Endothelial cell of umbilical vein (primary cell): ENCODE measurements at regions not wholly inside any gene's neighbourhood (a gene's known extent, or its start where the extent isn't known, plus 50 kb on each side); places are given as distances from the start of the nearest gene placed in this dataset.

Experiments used
- BruUV-seq: library from RNA; stranded (reverse); fragments of 400-500 nt; replicated peaks from 2 replicates; lab custom pipeline; 2021; lab: Mats Ljungman, UMichigan
- CTCF ChIA-PET: fragments of 300-600, 350-600 bp; sonication (Branson Sonifier 250); formaldehyde crosslinking; loops from one replicate; lab custom pipeline; 2021; ENCODE audit warnings: antibody characterized with exemption, inconsistent platforms; lab: Charles Lee
- POLR2A ChIA-PET: fragments of 300-600, 350-600 bp; sonication (Branson Sonifier 250); formaldehyde crosslinking; loops from one replicate; lab custom pipeline; 2021; ENCODE audit warnings: antibody characterized with exemption, inconsistent platforms; lab: Charles Lee
- DNase-seq: peaks from one replicate; pipeline ENCODE4 v3.0.0-alpha.2; 2011; ENCODE audit warnings: low read depth, low spot score
- FAIRE-seq: peaks from 2 replicates; lab custom pipeline; 2011; peaks lifted over from hg19 to GRCh38; lab: Jason Lieb, UNC
- H2AFZ ChIP-seq: 2 replicates; pipeline ENCODE4 v1.6.0; 2012; ENCODE audit warnings: low read depth, low read length, control low read depth, inconsistent platforms
- H3K27ac ChIP-seq: 2 replicates; pipeline ENCODE4 v1.5.1; 2011; ENCODE audit warnings: low read depth, mild to moderate bottlenecking, control low read depth, low read length, moderate library complexity; ENCODE audit not compliant: insufficient read depth
- H3K27me3 ChIP-seq, 2 experiments: 2 replicates each; pipeline versions ENCODE4 v1.6.0 to v1.6.1; 2011; ENCODE audit warnings: low read length in 2 of 2, mixed read lengths in 1 of 2; ENCODE audit not compliant: control insufficient read depth in 2 of 2, insufficient read depth in 2 of 2
- H3K36me3 ChIP-seq, 2 experiments: 2 replicates in 1 of 2; 3 replicates in 1 of 2; pipeline ENCODE4 v1.5.1; 2011; ENCODE audit warnings: low read length in 2 of 2, mild to moderate bottlenecking in 1 of 2, moderate library complexity in 1 of 2; ENCODE audit not compliant: control insufficient read depth in 2 of 2, insufficient read depth in 2 of 2; ENCODE audit errors: extremely low read depth in 1 of 2
- H3K4me1 ChIP-seq: 3 replicates; pipeline ENCODE4 v1.5.1; 2011; ENCODE audit warnings: mild to moderate bottlenecking, low read length; ENCODE audit not compliant: control insufficient read depth, insufficient read depth; ENCODE audit errors: extremely low read depth
- H3K4me2 ChIP-seq: 2 replicates; pipeline ENCODE4 v1.6.1; 2011; ENCODE audit warnings: low read length, control low read depth, mixed read lengths; ENCODE audit not compliant: insufficient read depth
- H3K4me3 ChIP-seq, 3 experiments: fragments of 200-600 bp in 1 of 3; sonication (generic), shearing (Covaris generic) in 1 of 3; replicated peaks in 1 of 3; 2 replicates each; pipeline ENCODE4 v1.5.1; 2011 to 2016; ENCODE audit warnings: control low read depth in 3 of 3, low read length in 3 of 3, mild to moderate bottlenecking in 2 of 3, inconsistent platforms in 1 of 3, low read depth in 1 of 3, moderate library complexity in 1 of 3; ENCODE audit not compliant: insufficient read depth in 1 of 3
- H3K79me2 ChIP-seq: 2 replicates; pipeline ENCODE4 v1.6.0; 2012; ENCODE audit warnings: low read length, inconsistent platforms; ENCODE audit not compliant: control insufficient read depth, insufficient read depth
- H3K9ac ChIP-seq: replicated peaks from 2 replicates; pipeline ENCODE3; 2011; ENCODE audit warnings: low read length, control low read depth; ENCODE audit not compliant: insufficient read depth; ENCODE audit errors: extremely low read depth
- H3K9me1 ChIP-seq: replicated peaks from 3 replicates; pipeline ENCODE4 v1.6.0; 2011; ENCODE audit warnings: mild to moderate bottlenecking, low read length; ENCODE audit not compliant: control insufficient read depth, insufficient read depth; ENCODE audit errors: extremely low read depth
- H3K9me3 ChIP-seq: replicated peaks from 2 replicates; pipeline ENCODE4 v1.5.1; 2012; ENCODE audit warnings: low read length, inconsistent platforms; ENCODE audit not compliant: control insufficient read depth, insufficient read depth
- H4K20me1 ChIP-seq: replicated peaks from 2 replicates; pipeline ENCODE3; 2011; ENCODE audit warnings: mild to moderate bottlenecking, low read length; ENCODE audit not compliant: control insufficient read depth, insufficient read depth; ENCODE audit errors: extremely low read depth
- CTCF ChIP-seq, 2 donors: IDR thresholded peaks; 1 replicate in 1 of 2; 2 replicates in 1 of 2; pipeline ENCODE4 v1.5.1; 2011; ENCODE audit warnings: low read length in 2 of 2, mild to moderate bottlenecking in 2 of 2, moderate library complexity in 2 of 2, control low read depth in 1 of 2, inconsistent platforms in 1 of 2, low read depth in 1 of 2; ENCODE audit not compliant: insufficient read depth in 1 of 2; ENCODE audit errors: extremely low read depth in 1 of 2
- EZH2 ChIP-seq: IDR thresholded peaks from 2 replicates; pipeline ENCODE4 v1.6.1; 2012; ENCODE audit warnings: borderline replicate concordance, low read depth, mild to moderate bottlenecking, moderate library complexity, low read length, inconsistent platforms; ENCODE audit not compliant: severe bottlenecking
- FOS ChIP-seq: IDR thresholded peaks from 2 replicates; pipeline ENCODE4 v1.6.1; 2011; ENCODE audit warnings: mild to moderate bottlenecking, low read length, moderate library complexity, borderline replicate concordance; ENCODE audit not compliant: insufficient read depth
- GATA2 ChIP-seq: IDR thresholded peaks from 2 replicates; pipeline ENCODE4 v1.7.0; 2011; ENCODE audit warnings: low read depth, mild to moderate bottlenecking, moderate library complexity, mixed read lengths, low read length; ENCODE audit not compliant: insufficient read length, insufficient read depth
- JUN ChIP-seq: IDR thresholded peaks from 2 replicates; pipeline ENCODE4 v1.6.1; 2011; ENCODE audit warnings: borderline replicate concordance, low read depth; ENCODE audit not compliant: insufficient read length, insufficient read depth
- MAX ChIP-seq: IDR thresholded peaks from 2 replicates; pipeline ENCODE4 v1.6.1; 2011; ENCODE audit not compliant: insufficient read depth, insufficient read length
- MYC ChIP-seq: IDR thresholded peaks from one replicate; pipeline ENCODE4 v1.6.1; 2011; ENCODE audit warnings: mild to moderate bottlenecking, low read depth, low read length
- POLR2A ChIP-seq: IDR thresholded peaks from 2 replicates; pipeline ENCODE4 v1.6.1; 2012; ENCODE audit warnings: low read depth, mild to moderate bottlenecking, control low read depth, low read length
- POLR2AphosphoS5 ChIP-seq: IDR thresholded peaks from 2 replicates; pipeline ENCODE4 v1.6.1; 2012; ENCODE audit warnings: low read depth, mild to moderate bottlenecking, control low read depth, low read length, moderate library complexity; ENCODE audit not compliant: insufficient read depth
- dilution Hi-C: fragments of 300-500 bp; cut with MboI; formaldehyde crosslinking; loops from one replicate; pipeline ENCODE4 v1.15.0; 2019; ENCODE audit warnings: low sequenced_read_pairs; ENCODE audit not compliant: extremely low pct_ligation_motif_present
- intact Hi-C: fragments of 100-400 bp; cut with micrococcal nuclease; formaldehyde crosslinking; loops from one replicate; pipeline ENCODE4 v1.10.0; 2022

- Histone ChIP-seq H3K9me3 (no peaks in the 10 kb centered on the region), H2AFZ (no peak overlapping the region), H3K4me1 (no peaks in the 10 kb centered on the region), H3K27me3 (no peaks in the 10 kb centered on the region), H3K79me2 (no peaks in the 10 kb centered on the region), H4K20me1 (no peaks in the 10 kb centered on the region), H3K27ac (no peak overlapping the region), H3K9me1 (no peaks in the 10 kb centered on the region), H3K4me2 (no peak overlapping the region), H3K36me3 (no peaks in the 10 kb centered on the region), H3K9ac (no peak overlapping the region), H3K4me3 (no peak overlapping the region)
- no peak for FAIRE-seq
- no peak for DNase-seq
- ChIA-PET CTCF (interaction anchor here (1.5 kb wide), 1 partner anchor 145 kb away, joined by 4 read pairs; no protein-coding TSS in a partner anchor), POLR2A (no interaction called here)
- intact Hi-C loops: no loop called here
- TF ChIP-seq CTCF (IDR thresholded peaks at IDR 0.05; ENCODE audit: extremely low read depth in 1 of 2, insufficient read depth in 1 of 2, low read depth in 1 of 2, low read length in 2 of 2) (no peak), JUN (no peak), POLR2AphosphoS5 (no peak), POLR2A (no peak), MYC (no peak), GATA2 (no peak), MAX (no peak), EZH2 (no peak), FOS (no peak)
- dilution Hi-C loops: no loop called here
- BruUV-seq: no TSS peak
These were observed 151.0 kb upstream of the CHST15 start for GRCh38 chr10:124244256-124244877.
